OCI-LY3 (cell line): ENCODE measurements at regions not wholly inside any gene's neighbourhood (a gene's known extent, or its start where the extent isn't known, plus 50 kb on each side); places are given as distances from the start of the nearest gene placed in this dataset.

Source experiments
- CTCF ChIP-seq: fragments of 200-600, 300-600 bp; sonication (generic); IDR thresholded peaks from 2 replicates; pipeline ENCODE4 v1.5.1; 2014; ENCODE audit warnings: antibody characterized with exemption, low read length, low read depth
- EZH2phosphoT487 ChIP-seq: fragments of 200-600 bp; shearing (Covaris generic); IDR thresholded peaks from 2 replicates; pipeline ENCODE4 v1.6.1; 2018; ENCODE audit warnings: antibody characterized with exemption, mixed run types, low read depth

- TF ChIP-seq EZH2phosphoT487 (no peak), CTCF (no peak)
These were observed 698.7 kb upstream of the ARGLU1 start for GRCh38 chr13:107266657-107267056.
